Keratinocyte (primary cell): ENCODE measurements at regions not wholly inside any gene's neighbourhood (a gene's known extent, or its start where the extent isn't known, plus 50 kb on each side); places are given as distances from the start of the nearest gene placed in this dataset.

Source experiments
- DNase-seq: peaks from one replicate; pipeline ENCODE4 v3.0.0-alpha.2; 2011; ENCODE audit warnings: low read depth, missing footprints, low spot score
- FAIRE-seq: peaks from 2 replicates; lab custom pipeline; 2011; peaks lifted over from hg19 to GRCh38; lab: Jason Lieb, UNC
- H2AFZ ChIP-seq: 2 replicates; pipeline ENCODE4 v1.6.0; 2012; ENCODE audit warnings: low read length, control low read depth, inconsistent platforms; ENCODE audit not compliant: control insufficient read depth
- H3K27ac ChIP-seq: 2 replicates; pipeline ENCODE4 v1.5.1; 2011; ENCODE audit warnings: low read length; ENCODE audit not compliant: control insufficient read depth, insufficient read depth
- H3K27me3 ChIP-seq: 3 replicates; pipeline ENCODE4 v1.6.0; 2011; ENCODE audit warnings: low read length; ENCODE audit not compliant: control insufficient read depth, insufficient read depth; ENCODE audit errors: extremely low read depth
- H3K36me3 ChIP-seq, 2 experiments: 2 replicates in 1 of 2; 3 replicates in 1 of 2; pipeline ENCODE4 v1.5.1; 2011; ENCODE audit warnings: low read length in 2 of 2, mild to moderate bottlenecking in 1 of 2; ENCODE audit not compliant: control insufficient read depth in 2 of 2, insufficient read depth in 2 of 2; ENCODE audit errors: extremely low read depth in 1 of 2
- H3K4me1 ChIP-seq: 3 replicates; pipeline ENCODE4 v1.5.1; 2011; ENCODE audit warnings: low read length; ENCODE audit not compliant: control insufficient read depth, insufficient read depth; ENCODE audit errors: extremely low read depth
- H3K4me2 ChIP-seq: 3 replicates; pipeline ENCODE4 v1.6.0; 2011; ENCODE audit warnings: low read depth, low read length; ENCODE audit not compliant: control insufficient read depth, insufficient read depth; ENCODE audit errors: extremely low read depth
- H3K4me3 ChIP-seq, 3 experiments: fragments of 200-600 bp in 1 of 3; sonication (generic) in 1 of 3; 2 replicates in 2 of 3; 3 replicates in 1 of 3; pipeline ENCODE4 v1.5.1; 2011 to 2016; ENCODE audit warnings: low read length in 3 of 3, mild to moderate bottlenecking in 3 of 3, control low read depth in 2 of 3, inconsistent platforms in 1 of 3, low read depth in 1 of 3, mixed read lengths in 1 of 3, mixed run types in 1 of 3, moderate library complexity in 1 of 3; ENCODE audit not compliant: control insufficient read depth in 2 of 3, insufficient read depth in 2 of 3; ENCODE audit errors: extremely low read depth in 1 of 3
- H3K79me2 ChIP-seq: 2 replicates; pipeline ENCODE4 v1.6.0; 2012; ENCODE audit warnings: low read length; ENCODE audit not compliant: control insufficient read depth, insufficient read depth
- H3K9ac ChIP-seq: 3 replicates; pipeline ENCODE4 v1.6.0; 2011; ENCODE audit warnings: low read length; ENCODE audit not compliant: control insufficient read depth, insufficient read depth; ENCODE audit errors: extremely low read depth
- H3K9me1 ChIP-seq: 3 replicates; pipeline ENCODE4 v1.6.0; 2011; ENCODE audit warnings: low read length; ENCODE audit not compliant: control insufficient read depth, insufficient read depth; ENCODE audit errors: extremely low read depth
- H3K9me3 ChIP-seq: 2 replicates; pipeline ENCODE4 v1.5.1; 2012; ENCODE audit warnings: low read depth, low read length; ENCODE audit not compliant: control insufficient read depth
- H4K20me1 ChIP-seq: 3 replicates; pipeline ENCODE4 v1.6.0; 2011; ENCODE audit warnings: low read length; ENCODE audit not compliant: control insufficient read depth, insufficient read depth; ENCODE audit errors: extremely low read depth
- CTCF ChIP-seq, 3 experiments: IDR thresholded peaks in 1 of 3; conservative IDR thresholded peaks in 1 of 3; optimal IDR thresholded peaks in 1 of 3; 2 replicates in 2 of 3; 3 replicates in 1 of 3; pipeline versions ENCODE3 to v1.5.1; 2011; ENCODE audit warnings: low read length in 3 of 3, mild to moderate bottlenecking in 3 of 3, moderate library complexity in 2 of 3, control low read depth in 1 of 3, inconsistent platforms in 1 of 3; ENCODE audit not compliant: insufficient read depth in 2 of 3; ENCODE audit errors: extremely low read depth in 1 of 3
- EZH2 ChIP-seq: IDR thresholded peaks from one replicate; pipeline ENCODE4 v1.6.1; 2012; ENCODE audit warnings: inconsistent platforms, mild to moderate bottlenecking, low read length, moderate library complexity
- dilution Hi-C: fragments of 300-500 bp; cut with MboI; formaldehyde crosslinking; loops from one replicate; pipeline ENCODE4 v1.7.0; 2020; ENCODE audit warnings: low sequenced_read_pairs; ENCODE audit not compliant: extremely low pct_ligation_motif_present

GRCh38 chr5:120765189-120765588 lies 301.1 kb downstream of the PRR16 start:
- no peaks in the 10 kb centered on the region for H3K27me3 ChIP-seq
- FAIRE-seq, result no peak
- H4K20me1 ChIP-seq, result no peaks in the 10 kb centered on the region
- H3K9me3 ChIP-seq, result no peaks in the 10 kb centered on the region
- dilution Hi-C loops, result no loop called here
- no peak overlapping the region for H3K4me2 ChIP-seq
- no peaks in the 10 kb centered on the region for H3K4me1 ChIP-seq
- no peaks in the 10 kb centered on the region for H3K79me2 ChIP-seq
- no peak overlapping the region for H3K4me3 ChIP-seq
- no peak overlapping the region for H3K27ac ChIP-seq
- no peak for TF ChIP-seq EZH2
- no peak for TF ChIP-seq CTCF (optimal IDR thresholded peaks at IDR 0.05 in 1 of 3, IDR thresholded peaks at IDR 0.05 in 1 of 3, conservative IDR thresholded peaks at IDR 0.05 in 1 of 3; ENCODE audit: extremely low read depth in 1 of 3, insufficient read depth in 2 of 3, low read length in 3 of 3)
- no peaks in the 10 kb centered on the region for H3K36me3 ChIP-seq
- H3K9me1 ChIP-seq, result no peaks in the 10 kb centered on the region
- no peak overlapping the region for H2AFZ ChIP-seq
- DNase-seq, result no peak
- H3K9ac ChIP-seq, result no peak overlapping the region

GRCh38 chr5:120767178-120767820 lies 303.2 kb downstream of the PRR16 start:
- dilution Hi-C loops, result no loop called here
- Histone ChIP-seq H3K27me3 (no peaks in the 10 kb centered on the region), H3K9me1 (no peaks in the 10 kb centered on the region), H3K4me2 (no peak overlapping the region), H3K4me3 (no peak overlapping the region), H2AFZ (no peak overlapping the region), H3K4me1 (no peaks in the 10 kb centered on the region), H4K20me1 (no peaks in the 10 kb centered on the region), H3K9me3 (no peaks in the 10 kb centered on the region), H3K9ac (no peak overlapping the region), H3K36me3 (no peaks in the 10 kb centered on the region), H3K79me2 (no peaks in the 10 kb centered on the region), H3K27ac (no peak overlapping the region)
- FAIRE-seq, result no peak
- DNase-seq, result no peak
- TF ChIP-seq EZH2 (no peak), CTCF (optimal IDR thresholded peaks at IDR 0.05 in 1 of 3, IDR thresholded peaks at IDR 0.05 in 1 of 3, conservative IDR thresholded peaks at IDR 0.05 in 1 of 3; ENCODE audit: extremely low read depth in 1 of 3, insufficient read depth in 2 of 3, low read length in 3 of 3) (no peak)
